ENCODE measurements at regions not wholly inside any gene's neighbourhood (a gene's known extent, or its start where the extent isn't known, plus 50 kb on each side); places are given as distances from the start of the nearest gene placed in this dataset.

GRCh38 chr11:20293992-20294391 is 69.5 kb upstream of the HTATIP2 start:
- no peak for DNase-seq (ENCODE audit: low read depth)
- no peak overlapping the region for H3K4me3 ChIP-seq (ENCODE audit: low read depth, low read length)
- TF ChIP-seq CTCF (IDR thresholded peaks at IDR 0.05; ENCODE audit: control insufficient read depth, extremely low read depth, insufficient read depth), result no peak

- no peak overlapping the region for H3K4me3 ChIP-seq (ENCODE audit: low read depth, low read length)
- no peak for DNase-seq (ENCODE audit: low read depth)
- TF ChIP-seq CTCF (IDR thresholded peaks at IDR 0.05; ENCODE audit: control insufficient read depth, extremely low read depth, insufficient read depth), result no peak
Measured at GRCh38 chr11:20293531-20293930, 70.0 kb upstream of the HTATIP2 start.

DNA sequence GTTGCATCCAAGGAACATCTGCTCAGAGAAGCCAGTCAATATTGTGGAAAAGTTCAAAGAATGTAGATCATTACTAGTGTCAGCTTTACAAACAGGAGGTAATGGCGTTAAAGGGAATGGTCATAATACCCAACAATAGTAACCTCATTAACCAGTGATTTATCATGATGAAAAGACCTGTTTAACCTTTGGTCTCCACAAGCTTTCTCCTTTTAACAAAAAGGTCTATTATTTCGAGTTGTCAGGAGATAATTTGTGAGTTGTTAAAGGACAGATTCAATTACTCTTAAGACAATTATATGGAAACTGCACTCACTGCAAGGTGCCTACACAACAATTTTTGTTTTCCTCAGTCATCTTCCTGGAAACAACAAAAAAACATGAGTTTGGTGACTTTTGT is 73.8 kb upstream of the HTATIP2 start:
- no peak for DNase-seq (ENCODE audit: low read depth)
- TF ChIP-seq CTCF (IDR thresholded peaks at IDR 0.05; ENCODE audit: control insufficient read depth, extremely low read depth, insufficient read depth), result no peak
- no peak overlapping the region for H3K4me3 ChIP-seq (ENCODE audit: low read depth, low read length)

- TF ChIP-seq CTCF (IDR thresholded peaks at IDR 0.05; ENCODE audit: control insufficient read depth, extremely low read depth, insufficient read depth), result no peak
- DNase-seq (ENCODE audit: low read depth), result no peak
- H3K4me3 ChIP-seq (ENCODE audit: low read depth, low read length), result no peak overlapping the region
Measured at GRCh38 chr11:20283475-20283874, 80.0 kb upstream of the HTATIP2 start.

GRCh38 chr11:20278727-20279126 is 84.8 kb upstream of the HTATIP2 start:
- no peak overlapping the region for H3K4me3 ChIP-seq (ENCODE audit: low read depth, low read length)
- TF ChIP-seq CTCF (IDR thresholded peaks at IDR 0.05; ENCODE audit: control insufficient read depth, extremely low read depth, insufficient read depth), result no peak
- no peak for DNase-seq (ENCODE audit: low read depth)

DNA sequence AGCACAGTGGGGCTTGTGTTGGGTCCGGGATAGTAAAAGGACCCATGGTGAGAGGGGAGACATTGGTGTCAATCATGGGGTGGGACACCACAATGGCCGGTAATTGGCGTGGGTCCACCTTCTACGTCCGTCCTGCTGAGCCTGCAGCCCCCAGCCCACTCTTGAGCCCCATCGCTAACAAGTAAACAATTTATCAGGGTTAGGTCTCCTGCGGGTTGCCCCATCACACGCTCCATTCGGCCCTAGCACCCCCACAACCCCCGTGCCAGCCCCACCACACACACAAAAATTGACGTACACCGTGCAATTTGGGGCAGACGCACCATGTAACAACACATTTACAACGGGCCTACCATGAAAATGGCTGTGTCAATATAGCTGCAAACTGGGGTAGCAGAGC is 86.5 kb upstream of the HTATIP2 start:
- no peak for TF ChIP-seq CTCF (IDR thresholded peaks at IDR 0.05; ENCODE audit: control insufficient read depth, extremely low read depth, insufficient read depth)

More for the DNA sequence above, 86.5 kb upstream of the HTATIP2 start:
- H3K4me3 ChIP-seq (ENCODE audit: low read depth, low read length), result no peak overlapping the region
- no peak for DNase-seq (ENCODE audit: low read depth)
